Nucleus accumbens (tissue), 56 donors: ENCODE measurements at regions not wholly inside any gene's neighbourhood (a gene's known extent, or its start where the extent isn't known, plus 50 kb on each side); places are given as distances from the start of the nearest gene placed in this dataset.
A peak's percentile ranks its signal among the peaks of the same experiment; 100 is the strongest.
"Not testable (repeated sequence)": the region's sequence is repeated elsewhere in the genome, so short reads cannot be mapped to it uniquely, and the experiment has no call there.

Experiments
- DNase-seq, 56 donors: peaks; one replicate each; lab custom pipeline; 2025; lab: John Stamatoyannopoulos, UW

GRCh38 chr4:159029481-159029880 lies 73.4 kb upstream of the RAPGEF2 start:
- DNase-seq: no peak

GRCh38 chr4:159030297-159030696 lies 72.6 kb upstream of the RAPGEF2 start:
- not testable (repeated sequence) for DNase-seq

- DNase-seq: no peak
These were observed 67.3 kb upstream of the RAPGEF2 start for GRCh38 chr4:159035570-159035969.

GRCh38 chr4:159038536-159038935 lies 64.3 kb upstream of the RAPGEF2 start:
- DNase-seq: no peak

- DNase-seq: no peak
These were observed 61.5 kb upstream of the RAPGEF2 start for GRCh38 chr4:159041054-159042034.

- DNase-seq: peak in 1 of 56 donors; percentile 4
These were observed 60.7 kb upstream of the RAPGEF2 start for GRCh38 chr4:159042097-159042605.

- DNase-seq: no peak
These were observed 60.0 kb upstream of the RAPGEF2 start for GRCh38 chr4:159042868-159043267.

GRCh38 chr4:159043861-159044260 lies 59.0 kb upstream of the RAPGEF2 start:
- no peak for DNase-seq

GRCh38 chr4:159045321-159045720 lies 57.6 kb upstream of the RAPGEF2 start:
- DNase-seq: no peak

- no peak for DNase-seq
These were observed 56.2 kb upstream of the RAPGEF2 start for GRCh38 chr4:159046683-159047082.

GRCh38 chr4:159047478-159048165 lies 55.3 kb upstream of the RAPGEF2 start:
- DNase-seq: no peak

GRCh38 chr4:159048166-159048886 lies 54.6 kb upstream of the RAPGEF2 start:
- DNase-seq: peak in 18 of 56 donors; percentile 1 to 60 (median 10)

GRCh38 chr4:159049780-159050375 lies 53.0 kb upstream of the RAPGEF2 start:
- no peak for DNase-seq

GRCh38 chr4:159051245-159052071 lies 51.4 kb upstream of the RAPGEF2 start:
- no peak for DNase-seq

- DNase-seq: no peak
These were observed 50.6 kb upstream of the RAPGEF2 start for GRCh38 chr4:159052315-159052714.
